Muscle of back (tissue), 3 donors: ENCODE measurements at regions not wholly inside any gene's neighbourhood (a gene's known extent, or its start where the extent isn't known, plus 50 kb on each side); places are given as distances from the start of the nearest gene placed in this dataset.

ENCODE experiments used
- DNase-seq, 3 donors: peaks; one replicate each; pipeline versions ENCODE4 v3.0.0 to v3.0.0-alpha.2; 2013

DNA sequence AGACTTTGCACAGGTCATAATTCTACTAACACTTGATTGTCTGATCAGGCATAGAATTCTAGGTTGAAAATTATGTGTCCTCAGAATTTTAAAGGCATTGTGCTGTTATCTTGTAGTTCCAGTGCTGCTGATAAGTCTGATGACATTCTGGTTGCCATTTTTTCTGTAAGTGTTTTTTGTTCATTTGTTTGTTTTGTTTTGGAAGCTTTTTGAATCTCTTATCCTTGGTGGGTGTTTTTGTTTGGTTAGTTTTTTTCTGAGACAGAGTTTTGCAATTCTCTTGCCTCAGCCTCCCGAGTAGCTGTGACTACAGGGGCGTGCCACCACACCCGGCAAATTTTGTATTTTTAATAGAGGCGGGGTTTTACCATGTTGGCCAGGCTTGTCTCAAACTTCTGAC is 178.9 kb downstream of the CCDC71L start:
- DNase-seq, result no peak

- DNase-seq, result no peak
Observed at GRCh38 chr7:106480616-106481031, 180.3 kb downstream of the CCDC71L start.

GRCh38 chr7:106480161-106480579 is 180.8 kb downstream of the CCDC71L start:
- no peak for DNase-seq

DNA sequence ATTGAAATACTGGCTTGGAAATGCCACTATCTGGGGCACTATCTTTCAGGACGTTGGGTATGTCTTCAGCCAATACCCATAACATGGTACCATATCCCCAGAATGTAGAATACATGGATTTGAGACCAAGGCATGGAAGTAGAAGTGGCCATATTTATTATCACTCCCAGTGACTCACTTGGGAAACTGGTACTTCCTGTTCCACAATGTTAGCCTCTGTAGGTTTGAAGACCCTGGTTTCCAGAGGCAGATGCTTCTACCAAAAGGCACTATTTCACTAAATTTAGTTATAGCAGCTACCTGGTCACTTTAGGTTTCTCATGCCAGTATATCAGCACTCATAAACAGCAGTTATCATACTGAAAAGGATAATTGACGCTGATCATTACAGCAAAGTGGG is 184.2 kb downstream of the CCDC71L start:
- no peak for DNase-seq

- no peak for DNase-seq
Observed at GRCh38 chr7:106472741-106473140, 188.0 kb upstream of the NAMPT start.

DNA sequence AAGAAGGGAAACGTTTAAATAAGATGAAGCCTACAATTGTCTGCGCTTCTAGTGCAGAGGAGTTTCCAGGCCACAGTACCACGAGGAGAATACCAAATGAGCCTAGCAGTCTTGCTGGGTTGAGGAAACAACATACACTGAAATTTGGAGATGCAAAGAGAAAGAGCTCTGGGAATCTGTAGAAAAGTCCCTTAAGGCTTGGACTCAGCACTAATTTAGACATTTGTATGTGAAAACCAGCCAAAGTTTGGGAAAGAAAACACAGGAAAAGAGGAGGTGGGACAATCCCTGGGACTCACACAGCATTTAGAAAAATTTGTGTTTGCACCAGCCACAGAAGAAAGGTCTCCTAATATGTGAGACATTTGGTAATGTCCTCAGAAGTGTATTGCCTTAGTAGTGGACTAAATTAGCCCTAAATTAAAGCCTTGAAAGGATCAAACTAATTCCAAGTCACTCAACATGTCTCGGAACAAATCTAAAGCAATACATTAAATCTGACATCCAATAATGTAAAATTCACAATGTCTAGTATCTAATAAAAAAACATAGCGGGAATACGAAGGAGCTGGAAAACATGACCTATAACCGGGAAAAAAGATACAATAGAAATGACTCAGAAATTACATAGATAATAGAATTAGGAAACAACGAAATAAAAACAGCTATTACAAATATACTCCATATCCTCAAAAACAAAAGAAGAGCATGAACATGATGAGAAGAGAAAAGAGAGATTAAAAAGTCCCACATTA is 187.1 kb upstream of the NAMPT start:
- no peak for DNase-seq

DNA sequence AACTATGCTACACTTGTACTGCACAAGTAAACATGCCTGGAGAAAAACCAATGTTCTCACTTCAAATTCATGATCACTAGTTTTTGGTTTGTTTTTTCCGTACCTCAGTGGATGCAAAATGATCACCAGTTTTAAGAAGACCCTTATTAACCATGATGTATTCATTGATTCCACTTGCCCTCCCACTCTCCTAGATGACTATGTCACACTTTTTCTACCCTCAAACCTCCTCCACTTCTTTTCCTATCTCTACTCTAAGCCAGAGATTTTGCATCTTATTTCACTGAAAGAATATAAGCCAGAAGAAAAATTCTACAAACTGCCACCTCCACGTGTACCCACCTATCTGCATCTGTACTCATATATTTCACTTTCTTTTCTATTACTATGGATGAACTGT is 186.2 kb upstream of the NAMPT start:
- DNase-seq, result no peak

DNA sequence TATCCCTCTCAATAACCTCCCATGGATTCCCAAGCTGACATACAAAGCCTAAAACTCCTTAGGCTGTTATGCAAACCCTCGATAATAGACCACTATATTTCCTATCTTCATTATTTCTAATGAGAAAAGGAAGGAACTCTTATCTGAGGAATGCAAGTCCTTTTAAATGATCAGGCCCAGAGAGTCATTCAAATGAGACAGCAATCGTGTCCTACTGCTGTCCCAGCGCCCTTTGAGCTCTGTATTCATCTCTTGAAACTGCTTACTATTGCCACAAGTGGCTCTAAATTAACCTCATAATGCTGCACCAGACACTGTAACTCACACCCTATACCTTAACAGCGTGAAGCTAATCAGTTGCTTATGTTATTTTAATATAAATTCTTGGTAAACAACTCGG is 182.1 kb upstream of the NAMPT start:
- DNase-seq, result no peak

GRCh38 chr7:106465704-106466468 is 181.1 kb upstream of the NAMPT start:
- no peak for DNase-seq

- DNase-seq, result no peak
Observed at GRCh38 chr7:106464651-106465050, 179.9 kb upstream of the NAMPT start.

GRCh38 chr7:106463851-106464611 is 179.2 kb upstream of the NAMPT start:
- no peak for DNase-seq

DNA sequence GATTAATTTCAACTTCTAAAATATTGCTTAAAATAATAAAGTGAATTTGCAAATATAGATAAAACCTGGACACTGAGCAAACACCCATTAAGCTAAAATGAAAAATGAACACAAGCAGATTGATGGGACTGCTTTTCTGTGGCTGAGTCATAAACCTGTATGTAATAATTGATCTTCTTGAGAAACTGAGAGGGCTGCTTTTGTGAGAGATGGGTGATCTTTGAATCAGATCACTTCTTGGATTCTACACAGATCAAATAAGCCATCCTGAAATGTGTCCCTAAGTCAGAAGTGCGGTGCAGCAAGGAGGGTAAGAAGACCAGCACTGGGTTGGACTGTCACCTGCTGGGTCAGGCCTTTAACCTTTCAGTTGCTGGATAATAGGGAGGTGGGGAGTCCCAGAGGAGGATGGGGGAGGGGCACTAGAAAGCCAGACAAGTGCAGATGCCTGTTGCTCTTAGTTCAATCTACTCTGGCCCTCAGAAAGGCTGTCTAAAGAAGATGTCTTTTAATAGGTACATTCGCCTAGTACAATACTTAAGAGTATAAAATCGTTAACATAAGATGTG is 178.2 kb upstream of the NAMPT start:
- DNase-seq, result no peak

GRCh38 chr7:106462365-106462859 is 177.6 kb upstream of the NAMPT start:
- peak; percentile 19 to 46 (median 31) for DNase-seq

DNA sequence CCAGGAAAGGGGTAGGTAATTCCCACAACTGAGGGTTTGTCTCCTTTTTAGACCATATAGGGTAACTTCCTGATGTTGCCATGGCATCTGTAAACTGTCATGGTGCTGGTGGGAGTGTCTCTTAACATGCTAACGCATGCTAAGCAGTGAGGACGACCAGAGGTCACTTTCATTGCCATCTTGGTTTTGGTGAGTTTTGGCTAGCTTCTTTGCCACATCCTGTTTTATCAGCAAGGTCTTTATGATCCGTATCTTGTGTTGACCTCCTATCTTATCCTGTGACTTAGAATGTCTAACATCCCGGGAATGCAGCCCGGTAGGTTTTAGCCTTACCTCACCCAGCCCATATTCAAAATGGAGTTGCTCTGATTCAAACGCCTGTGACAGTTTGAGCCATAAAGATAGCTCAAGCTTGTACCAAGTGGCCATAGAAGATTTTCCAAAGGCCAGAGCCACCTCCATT is 176.0 kb upstream of the NAMPT start:
- DNase-seq, result no peak

GRCh38 chr7:106459397-106460072 is 174.8 kb upstream of the NAMPT start:
- no peak for DNase-seq

DNA sequence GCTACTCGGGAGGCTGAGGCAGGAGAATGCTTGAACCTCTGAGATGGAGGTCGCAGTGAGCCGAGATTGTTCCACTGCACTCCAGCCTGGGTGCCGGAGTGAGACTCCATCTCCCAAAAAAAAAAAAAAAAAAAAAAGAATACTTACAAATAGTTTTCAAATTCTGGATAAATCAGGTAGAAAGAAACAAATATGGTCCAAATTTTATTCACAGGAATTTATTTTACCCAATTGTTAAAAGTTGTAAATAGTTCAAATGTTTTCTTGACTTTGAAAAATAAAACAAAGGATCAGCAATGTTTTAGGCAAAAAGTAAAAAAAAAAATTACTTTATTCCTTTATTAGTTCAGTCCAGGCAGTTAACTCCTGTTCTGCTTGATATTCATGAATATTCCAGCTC is 172.9 kb upstream of the NAMPT start:
- DNase-seq, result no peak

GRCh38 chr7:106456329-106456728 is 171.5 kb upstream of the NAMPT start:
- DNase-seq, result no peak

DNA sequence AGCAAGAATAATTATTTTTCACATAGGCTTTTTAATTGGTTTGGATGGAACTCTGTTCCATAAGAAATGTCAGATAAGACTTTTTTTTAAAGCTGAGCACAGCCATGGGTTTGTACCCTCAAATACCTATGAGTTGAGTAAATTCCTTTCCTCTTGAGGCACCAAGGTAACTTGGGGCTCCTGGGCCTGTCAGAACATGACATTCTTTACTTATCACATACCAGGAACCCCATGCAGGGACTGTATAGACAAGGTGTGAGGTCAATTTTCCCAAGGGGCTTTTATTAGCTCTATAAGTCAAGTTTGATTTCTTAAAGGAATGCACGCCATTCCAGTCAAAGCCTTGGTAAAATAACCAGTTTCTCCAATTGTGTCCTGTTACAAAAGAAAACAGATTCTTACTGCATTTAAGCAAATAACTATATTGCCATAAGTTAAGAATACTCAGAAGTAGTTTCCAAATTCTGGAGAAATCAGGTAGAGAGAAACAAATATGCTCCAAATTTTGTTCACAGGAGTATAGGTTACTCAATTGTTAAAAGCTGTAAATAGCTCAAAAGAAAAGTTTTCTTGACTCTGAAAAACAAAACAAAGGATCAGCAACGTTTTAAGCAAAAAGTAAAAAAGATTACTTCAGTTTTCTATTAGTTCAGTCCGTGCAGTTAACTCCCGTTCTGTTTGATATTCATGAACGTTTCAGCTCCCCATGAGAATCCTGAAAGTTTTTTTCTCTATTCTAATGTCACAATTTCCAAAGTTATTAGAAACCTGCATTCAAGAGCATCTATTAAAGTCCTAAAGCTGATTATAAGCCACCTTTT is 167.5 kb upstream of the NAMPT start:
- DNase-seq, result no peak

DNA sequence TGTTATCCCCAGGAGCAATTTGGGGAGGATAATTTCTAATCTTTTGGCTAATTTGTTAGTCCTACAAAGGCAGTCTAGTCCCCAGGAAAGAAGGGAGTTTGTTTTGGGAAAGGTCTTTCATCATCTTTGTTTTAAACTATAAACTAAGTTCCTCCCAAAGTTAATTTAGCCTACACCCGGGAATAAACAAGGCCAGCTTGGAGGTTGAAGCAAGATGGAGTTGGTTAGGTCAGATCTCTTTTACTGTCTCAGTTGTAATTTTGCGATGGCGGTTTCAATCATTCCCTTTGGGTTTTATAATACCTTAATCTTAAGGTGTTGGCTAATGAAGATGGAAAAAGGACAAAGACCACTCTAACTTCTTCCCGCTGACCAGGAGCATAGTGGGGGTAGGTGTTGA is 166.4 kb upstream of the NAMPT start:
- DNase-seq, result no peak

DNA sequence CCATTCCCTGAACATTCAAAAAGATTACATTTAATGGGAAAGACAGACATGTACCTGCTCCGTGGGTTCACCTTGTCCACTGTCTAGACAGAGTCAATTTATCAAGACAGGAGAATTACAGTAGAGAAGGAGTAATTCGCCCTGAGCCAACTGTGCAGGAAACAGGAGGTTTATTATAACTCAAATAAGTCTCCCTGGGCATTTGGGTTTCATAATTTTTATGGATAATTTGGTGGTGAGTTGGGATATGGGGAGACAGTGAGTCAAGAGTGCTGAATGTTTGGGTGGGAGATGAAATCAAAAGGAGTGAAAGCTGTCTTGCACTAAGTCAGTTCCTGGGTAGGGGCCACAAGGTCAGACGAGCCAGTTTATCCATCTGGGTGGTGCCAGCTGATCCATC is 165.9 kb upstream of the NAMPT start:
- no peak for DNase-seq
